ENCODE measurements at regions not wholly inside any gene's neighbourhood (a gene's known extent, or its start where the extent isn't known, plus 50 kb on each side); places are given as distances from the start of the nearest gene placed in this dataset.

GRCh38 chr10:89888321-89889070, 187.1 kb downstream of the KIF20B start:
- no peak overlapping the region for H3K4me3 ChIP-seq
- H3K36me3 ChIP-seq = no peaks in the 10 kb centered on the region
- H3K27me3 ChIP-seq = no peaks in the 10 kb centered on the region
- DNase-seq = peak in 1 of 2 donors; percentile 20
- WGBS, 5 donors = 80 to 98% (median 95%) methylated on average over 1 of the region's 1 CpG
- no peaks in the 10 kb centered on the region for H3K4me1 ChIP-seq
- no peaks in the 10 kb centered on the region for H3K9me3 ChIP-seq
- TF ChIP-seq CTCF (IDR thresholded peaks at IDR 0.05) = no peak
- no peak for TF ChIP-seq POLR2AphosphoS5 (IDR thresholded peaks at IDR 0.05)
- no peak for TF ChIP-seq EP300 (IDR thresholded peaks at IDR 0.05)
- no peak for TF ChIP-seq POLR2A (IDR thresholded peaks at IDR 0.05)
- intact Hi-C loops (cut with DNase I; ENCODE audit: low total_unique reads) = no loop called here
- H3K27ac ChIP-seq = peak overlapping the region in 2 of 5 donors; percentile 2 to 30

DNA sequence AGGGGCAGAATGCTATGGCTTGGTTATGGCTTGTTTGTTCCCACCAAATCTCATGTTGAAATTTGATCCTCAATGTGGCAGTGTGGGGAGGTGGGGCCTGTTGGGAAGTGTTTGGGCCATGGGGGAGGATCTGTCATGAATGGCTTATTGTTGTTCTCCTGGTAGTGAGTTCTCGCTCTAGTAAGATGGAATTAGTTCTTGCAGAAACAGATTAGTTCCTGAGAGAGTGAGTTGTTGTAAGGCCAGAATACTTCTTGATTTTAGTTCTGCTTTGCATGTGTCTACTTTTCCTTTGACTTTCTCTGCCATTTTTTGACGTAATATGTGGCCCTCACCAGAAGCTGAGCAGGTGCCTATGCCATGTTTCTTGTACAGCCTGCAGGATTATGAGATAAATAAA, 188.2 kb downstream of the KIF20B start:
- TF ChIP-seq POLR2AphosphoS5 (IDR thresholded peaks at IDR 0.05) (no peak), CTCF (IDR thresholded peaks at IDR 0.05) (no peak), EP300 (IDR thresholded peaks at IDR 0.05) (no peak), POLR2A (IDR thresholded peaks at IDR 0.05) (no peak)
- peak overlapping the region in 1 of 5 donors; percentile 2 for H3K27ac ChIP-seq
- H3K9me3 ChIP-seq = no peaks in the 10 kb centered on the region
- WGBS, 5 donors = 70 to 86% (median 79%) methylated on average over 2 of the region's 2 CpGs
- DNase-seq = no peak
- H3K4me3 ChIP-seq = no peak overlapping the region
- no peaks in the 10 kb centered on the region for H3K4me1 ChIP-seq
- H3K36me3 ChIP-seq = no peaks in the 10 kb centered on the region
- intact Hi-C loops (cut with DNase I; ENCODE audit: low total_unique reads) = no loop called here
- H3K27me3 ChIP-seq = no peaks in the 10 kb centered on the region

DNA sequence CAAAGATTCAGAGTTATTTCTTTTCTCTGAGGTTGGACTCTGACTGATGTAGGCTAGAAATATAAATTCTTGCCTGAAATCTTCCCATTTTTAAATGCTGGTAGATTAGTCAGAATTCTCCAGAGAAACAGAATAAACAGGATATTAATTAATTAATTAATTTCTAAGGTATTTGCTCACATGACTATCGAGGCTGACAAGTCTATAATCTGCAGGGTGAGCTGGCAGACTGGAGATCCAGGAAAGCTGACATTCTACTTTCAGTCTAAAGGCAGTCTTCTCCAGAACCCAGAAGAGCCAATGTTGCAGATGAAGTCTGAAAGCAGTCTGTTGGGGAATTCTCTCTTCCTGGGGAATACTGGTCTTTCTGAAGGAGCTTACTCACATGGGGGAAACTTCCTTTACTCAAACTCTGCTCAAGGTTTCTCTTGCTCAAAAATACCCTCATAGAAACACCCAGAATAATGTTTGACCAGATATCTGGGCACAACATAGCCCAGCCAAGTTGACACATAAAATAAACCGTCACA, 189.7 kb downstream of the KIF20B start:
- no peaks in the 10 kb centered on the region for H3K4me1 ChIP-seq
- no peak for DNase-seq
- H3K9me3 ChIP-seq = no peaks in the 10 kb centered on the region
- H3K27me3 ChIP-seq = no peaks in the 10 kb centered on the region
- no peak overlapping the region for H3K27ac ChIP-seq
- WGBS, 5 donors = 44 to 53% (median 47%) methylated on average over 2 of the region's 2 CpGs
- TF ChIP-seq POLR2AphosphoS5 (IDR thresholded peaks at IDR 0.05) (no peak), POLR2A (IDR thresholded peaks at IDR 0.05) (no peak), CTCF (IDR thresholded peaks at IDR 0.05) (no peak), EP300 (IDR thresholded peaks at IDR 0.05) (no peak)
- H3K4me3 ChIP-seq = no peak overlapping the region
- intact Hi-C loops (cut with DNase I; ENCODE audit: low total_unique reads) = no loop called here
- no peaks in the 10 kb centered on the region for H3K36me3 ChIP-seq

DNA sequence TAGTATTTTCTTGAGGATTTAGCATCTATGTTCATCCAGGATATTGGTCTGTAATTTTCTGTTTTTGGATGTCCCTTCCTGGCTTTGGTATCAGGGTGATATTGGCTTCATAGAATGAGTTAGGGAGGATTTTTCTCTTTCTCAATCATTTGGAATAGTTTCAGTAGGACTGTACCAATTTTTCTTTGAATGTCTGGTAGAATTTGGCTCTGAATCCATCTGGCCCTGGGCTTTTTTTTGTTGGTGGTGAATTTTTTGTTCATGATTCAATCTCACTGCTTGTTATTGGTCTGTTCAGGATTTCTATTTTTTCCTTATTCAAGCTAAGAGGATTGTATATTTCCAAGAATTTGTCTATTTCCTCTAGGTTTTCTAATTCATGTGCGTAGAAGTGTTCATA, 192.7 kb downstream of the KIF20B start:
- no peaks in the 10 kb centered on the region for H3K27me3 ChIP-seq
- no peak overlapping the region for H3K27ac ChIP-seq
- intact Hi-C loops (cut with DNase I; ENCODE audit: low total_unique reads) = no loop called here
- H3K4me3 ChIP-seq = no peak overlapping the region
- H3K4me1 ChIP-seq = no peaks in the 10 kb centered on the region
- 80 to 94% (median 90%) methylated on average over 1 of the region's 1 CpG for WGBS, 5 donors
- H3K9me3 ChIP-seq = no peaks in the 10 kb centered on the region
- no peaks in the 10 kb centered on the region for H3K36me3 ChIP-seq
- TF ChIP-seq POLR2AphosphoS5 (IDR thresholded peaks at IDR 0.05) = no peak
- TF ChIP-seq EP300 (IDR thresholded peaks at IDR 0.05) = no peak
- TF ChIP-seq POLR2A (IDR thresholded peaks at IDR 0.05) = no peak
- TF ChIP-seq CTCF (IDR thresholded peaks at IDR 0.05) = no peak
- no peak for DNase-seq
